ENCODE measurements at regions not wholly inside any gene's neighbourhood (a gene's known extent, or its start where the extent isn't known, plus 50 kb on each side); places are given as distances from the start of the nearest gene placed in this dataset.

GRCh38 chr10:36147529-36147928, 505.4 kb upstream of the FZD8 start:
- H3K9me3 ChIP-seq (ENCODE audit: control insufficient read depth, low read length), result no peaks in the 10 kb centered on the region
- DNase-seq (no peak), ATAC-seq (no peak)
- no peak overlapping the region for H3K4me3 ChIP-seq (ENCODE audit: low read length)
- H3K27ac ChIP-seq (ENCODE audit: low read length), result no peak overlapping the region
- H3K4me1 ChIP-seq (ENCODE audit: control insufficient read depth, insufficient read depth, low read length), result no peaks in the 10 kb centered on the region
- intact Hi-C loops (cut with DNase I), result no loop called here
- H3K27me3 ChIP-seq (ENCODE audit: control insufficient read depth, insufficient read depth), result no peaks in the 10 kb centered on the region

GRCh38 chr10:36141856-36142560, 499.9 kb upstream of the FZD8 start:
- no peak overlapping the region for H3K4me3 ChIP-seq (ENCODE audit: low read length)
- ATAC-seq (peak; percentile 29 to 71), DNase-seq (peak in 1 of 3 donors; percentile 38)
- no peak overlapping the region for H3K27ac ChIP-seq (ENCODE audit: low read length)
- 46% methylated on average over 7 of the region's 7 CpGs for WGBS
- no peaks in the 10 kb centered on the region for H3K9me3 ChIP-seq (ENCODE audit: control insufficient read depth, low read length)
- no peaks in the 10 kb centered on the region for H3K27me3 ChIP-seq (ENCODE audit: control insufficient read depth, insufficient read depth)
- intact Hi-C loops (cut with DNase I), result no loop called here
- H3K4me1 ChIP-seq (ENCODE audit: control insufficient read depth, insufficient read depth, low read length), result no peaks in the 10 kb centered on the region

GRCh38 chr10:36129051-36129450, 487.0 kb upstream of the FZD8 start:
- no peak for DNase-seq
- WGBS, result 94% methylated on average over 4 of the region's 4 CpGs
- Histone ChIP-seq H3K4me1 (ENCODE audit: control insufficient read depth, insufficient read depth, low read length) (no peaks in the 10 kb centered on the region), H3K27me3 (ENCODE audit: control insufficient read depth, insufficient read depth) (no peaks in the 10 kb centered on the region), H3K27ac (ENCODE audit: low read length) (no peak overlapping the region), H3K4me3 (ENCODE audit: low read length) (no peak overlapping the region), H3K9me3 (ENCODE audit: control insufficient read depth, low read length) (no peaks in the 10 kb centered on the region)
- no peak for ATAC-seq
- intact Hi-C loops (cut with DNase I), result no loop called here

GRCh38 chr10:36126076-36126475, 484.0 kb upstream of the FZD8 start:
- no peak for ATAC-seq
- Histone ChIP-seq H3K4me1 (ENCODE audit: control insufficient read depth, insufficient read depth, low read length) (no peaks in the 10 kb centered on the region), H3K27ac (ENCODE audit: low read length) (no peak overlapping the region), H3K4me3 (ENCODE audit: low read length) (no peak overlapping the region), H3K27me3 (ENCODE audit: control insufficient read depth, insufficient read depth) (no peaks in the 10 kb centered on the region), H3K9me3 (ENCODE audit: control insufficient read depth, low read length) (no peaks in the 10 kb centered on the region)
- intact Hi-C loops (cut with DNase I), result no loop called here
- no peak for DNase-seq

- Histone ChIP-seq H3K4me1 (ENCODE audit: control insufficient read depth, insufficient read depth, low read length) (peaks cover 2% of the 10 kb centered on the region), H3K27ac (ENCODE audit: low read length) (no peak overlapping the region), H3K9me3 (ENCODE audit: control insufficient read depth, low read length) (no peaks in the 10 kb centered on the region), H3K4me3 (ENCODE audit: low read length) (no peak overlapping the region), H3K27me3 (ENCODE audit: control insufficient read depth, insufficient read depth) (no peaks in the 10 kb centered on the region)
- intact Hi-C loops (cut with DNase I), result no loop called here
- DNase-seq (peak in 2 of 3 donors; percentile 50 to 61), ATAC-seq (peak in 1 of 2 donors; percentile 74)
- 47% methylated on average over 5 of the region's 5 CpGs for WGBS
These were observed 477.4 kb upstream of the FZD8 start for GRCh38 chr10:36119455-36119854.

- WGBS, result 75% methylated on average over 7 of the region's 7 CpGs
- Histone ChIP-seq H3K9me3 (ENCODE audit: control insufficient read depth, low read length) (no peaks in the 10 kb centered on the region), H3K4me3 (ENCODE audit: low read length) (no peak overlapping the region), H3K27ac (ENCODE audit: low read length) (no peak overlapping the region), H3K27me3 (ENCODE audit: control insufficient read depth, insufficient read depth) (no peaks in the 10 kb centered on the region), H3K4me1 (ENCODE audit: control insufficient read depth, insufficient read depth, low read length) (peaks cover 2% of the 10 kb centered on the region)
- intact Hi-C loops (cut with DNase I), result no loop called here
- no peak for ATAC-seq
- DNase-seq, result no peak
These were observed 476.2 kb upstream of the FZD8 start for GRCh38 chr10:36118314-36118713.

- Histone ChIP-seq H3K9me3 (ENCODE audit: control insufficient read depth, low read length) (no peaks in the 10 kb centered on the region), H3K4me3 (ENCODE audit: low read length) (no peak overlapping the region), H3K27me3 (ENCODE audit: control insufficient read depth, insufficient read depth) (no peaks in the 10 kb centered on the region), H3K27ac (ENCODE audit: low read length) (no peak overlapping the region), H3K4me1 (ENCODE audit: control insufficient read depth, insufficient read depth, low read length) (peaks cover 2% of the 10 kb centered on the region)
- intact Hi-C loops (cut with DNase I), result no loop called here
- WGBS, result 66% methylated on average over 4 of the region's 4 CpGs
- ATAC-seq (no peak), DNase-seq (no peak)
These were observed 475.8 kb upstream of the FZD8 start for GRCh38 chr10:36117890-36118289.

GRCh38 chr10:36117231-36117630, 475.1 kb upstream of the FZD8 start:
- intact Hi-C loops (cut with DNase I), result no loop called here
- ATAC-seq, result no peak
- Histone ChIP-seq H3K9me3 (ENCODE audit: control insufficient read depth, low read length) (no peaks in the 10 kb centered on the region), H3K4me1 (ENCODE audit: control insufficient read depth, insufficient read depth, low read length) (peaks cover 2% of the 10 kb centered on the region), H3K4me3 (ENCODE audit: low read length) (no peak overlapping the region), H3K27ac (ENCODE audit: low read length) (no peak overlapping the region), H3K27me3 (ENCODE audit: control insufficient read depth, insufficient read depth) (no peaks in the 10 kb centered on the region)
- WGBS, result 41% methylated on average over 5 of the region's 5 CpGs
- no peak for DNase-seq

- H3K27ac ChIP-seq (ENCODE audit: low read length), result no peak overlapping the region
- no peak for ATAC-seq
- no peak for DNase-seq
- H3K9me3 ChIP-seq (ENCODE audit: control insufficient read depth, low read length), result no peaks in the 10 kb centered on the region
- H3K27me3 ChIP-seq (ENCODE audit: control insufficient read depth, insufficient read depth), result no peaks in the 10 kb centered on the region
- intact Hi-C loops (cut with DNase I), result no loop called here
- H3K4me3 ChIP-seq (ENCODE audit: low read length), result no peak overlapping the region
- 18% methylated on average over 6 of the region's 6 CpGs for WGBS
- H3K4me1 ChIP-seq (ENCODE audit: control insufficient read depth, insufficient read depth, low read length), result peaks cover 2% of the 10 kb centered on the region
These were observed 474.6 kb upstream of the FZD8 start for GRCh38 chr10:36116731-36117130.

- Histone ChIP-seq H3K9me3 (ENCODE audit: control insufficient read depth, low read length) (no peaks in the 10 kb centered on the region), H3K4me1 (ENCODE audit: control insufficient read depth, insufficient read depth, low read length) (peaks cover 2% of the 10 kb centered on the region), H3K4me3 (ENCODE audit: low read length) (no peak overlapping the region), H3K27ac (ENCODE audit: low read length) (no peak overlapping the region), H3K27me3 (ENCODE audit: control insufficient read depth, insufficient read depth) (no peaks in the 10 kb centered on the region)
- intact Hi-C loops (cut with DNase I), result no loop called here
- no peak for DNase-seq
- ATAC-seq, result no peak
- WGBS, result 54% methylated on average over 2 of the region's 2 CpGs
These were observed 473.9 kb upstream of the FZD8 start for GRCh38 chr10:36116040-36116439.

GRCh38 chr10:36115364-36115763, 473.3 kb upstream of the FZD8 start:
- H3K4me1 ChIP-seq (ENCODE audit: control insufficient read depth, insufficient read depth, low read length), result peaks cover 2% of the 10 kb centered on the region
- no peak overlapping the region for H3K4me3 ChIP-seq (ENCODE audit: low read length)
- ATAC-seq (no peak), DNase-seq (no peak)
- H3K27me3 ChIP-seq (ENCODE audit: control insufficient read depth, insufficient read depth), result no peaks in the 10 kb centered on the region
- intact Hi-C loops (cut with DNase I), result no loop called here
- H3K27ac ChIP-seq (ENCODE audit: low read length), result no peak overlapping the region
- 76% methylated on average over 1 of the region's 1 CpG for WGBS
- no peaks in the 10 kb centered on the region for H3K9me3 ChIP-seq (ENCODE audit: control insufficient read depth, low read length)

GRCh38 chr10:36114913-36115312, 472.8 kb upstream of the FZD8 start:
- Histone ChIP-seq H3K4me1 (ENCODE audit: control insufficient read depth, insufficient read depth, low read length) (peaks cover 2% of the 10 kb centered on the region), H3K27me3 (ENCODE audit: control insufficient read depth, insufficient read depth) (no peaks in the 10 kb centered on the region), H3K4me3 (ENCODE audit: low read length) (no peak overlapping the region), H3K27ac (ENCODE audit: low read length) (no peak overlapping the region), H3K9me3 (ENCODE audit: control insufficient read depth, low read length) (no peaks in the 10 kb centered on the region)
- DNase-seq, result no peak
- intact Hi-C loops (cut with DNase I), result no loop called here
- 42% methylated on average over 1 of the region's 1 CpG for WGBS
- peak; percentile 69 to 75 for ATAC-seq
